ENCODE measurements at regions not wholly inside any gene's neighbourhood (a gene's known extent, or its start where the extent isn't known, plus 50 kb on each side); places are given as distances from the start of the nearest gene placed in this dataset.
"Not testable (repeated sequence)": the region's sequence is repeated elsewhere in the genome, so short reads cannot be mapped to it uniquely, and the experiment has no call there.

DNA sequence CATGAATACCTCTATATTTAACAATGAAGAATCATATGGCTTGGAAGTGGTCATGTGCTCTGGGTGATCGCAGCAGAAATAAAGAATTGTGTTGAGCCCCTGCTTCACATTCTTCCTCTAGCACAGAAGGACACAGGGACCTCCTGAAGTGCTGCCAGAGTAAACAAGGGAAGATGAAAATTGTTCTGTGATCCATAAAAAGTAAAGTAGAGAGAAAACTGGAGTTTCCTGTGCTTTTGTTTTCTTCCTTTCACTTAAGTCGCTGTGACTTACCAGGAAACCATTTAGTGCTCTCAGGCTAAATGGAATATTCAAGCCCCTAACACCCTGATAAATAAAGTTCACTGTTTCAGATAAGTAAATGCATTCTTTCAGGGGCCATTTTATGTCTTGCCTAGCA is 1173.6 kb upstream of the CHAC2 start:
- Mint-ChIP-seq H3K36me3 (ENCODE audit: insufficient read depth) (no peaks in the 10 kb centered on the region), H3K9me3 (ENCODE audit: low read depth) (peaks cover 6% of the 10 kb centered on the region), H3K27ac (no peak overlapping the region), H3K4me3 (ENCODE audit: low read depth) (no peak overlapping the region), H3K4me1 (ENCODE audit: low read depth) (no peaks in the 10 kb centered on the region), H3K27me3 (no peaks in the 10 kb centered on the region)
- no peak for DNase-seq (ENCODE audit: low spot score, unreplicated experiment)
- TF ChIP-seq, protein P1, sequence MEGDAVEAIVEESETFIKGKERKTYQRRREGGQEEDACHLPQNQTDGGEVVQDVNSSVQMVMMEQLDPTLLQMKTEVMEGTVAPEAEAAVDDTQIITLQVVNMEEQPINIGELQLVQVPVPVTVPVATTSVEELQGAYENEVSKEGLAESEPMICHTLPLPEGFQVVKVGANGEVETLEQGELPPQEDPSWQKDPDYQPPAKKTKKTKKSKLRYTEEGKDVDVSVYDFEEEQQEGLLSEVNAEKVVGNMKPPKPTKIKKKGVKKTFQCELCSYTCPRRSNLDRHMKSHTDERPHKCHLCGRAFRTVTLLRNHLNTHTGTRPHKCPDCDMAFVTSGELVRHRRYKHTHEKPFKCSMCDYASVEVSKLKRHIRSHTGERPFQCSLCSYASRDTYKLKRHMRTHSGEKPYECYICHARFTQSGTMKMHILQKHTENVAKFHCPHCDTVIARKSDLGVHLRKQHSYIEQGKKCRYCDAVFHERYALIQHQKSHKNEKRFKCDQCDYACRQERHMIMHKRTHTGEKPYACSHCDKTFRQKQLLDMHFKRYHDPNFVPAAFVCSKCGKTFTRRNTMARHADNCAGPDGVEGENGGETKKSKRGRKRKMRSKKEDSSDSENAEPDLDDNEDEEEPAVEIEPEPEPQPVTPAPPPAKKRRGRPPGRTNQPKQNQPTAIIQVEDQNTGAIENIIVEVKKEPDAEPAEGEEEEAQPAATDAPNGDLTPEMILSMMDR (IDR thresholded peaks at IDR 0.05; ENCODE audit: unreplicated experiment): no peak

DNA sequence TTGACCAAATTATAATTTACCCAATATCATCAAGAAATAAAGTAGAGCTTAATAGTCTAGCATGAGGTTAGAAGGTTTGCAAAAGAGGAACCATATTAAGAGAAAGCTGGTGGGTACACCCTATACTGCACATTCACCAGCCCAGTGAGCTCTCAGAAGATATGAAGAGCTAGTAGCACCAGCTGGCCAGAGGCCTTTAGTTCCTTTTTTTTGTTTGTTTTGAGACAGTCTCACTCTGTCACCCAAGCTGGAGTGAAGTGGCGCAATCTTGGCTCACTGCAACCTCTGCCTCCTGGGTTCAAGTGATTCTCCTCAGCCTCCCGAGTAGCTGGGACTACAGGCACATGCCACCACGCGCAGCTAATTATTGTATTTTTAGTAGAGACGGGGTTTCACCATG is 1183.5 kb upstream of the CHAC2 start:
- H3K9me3 Mint-ChIP-seq (ENCODE audit: low read depth); H3K27ac Mint-ChIP-seq: not testable (repeated sequence)

DNA sequence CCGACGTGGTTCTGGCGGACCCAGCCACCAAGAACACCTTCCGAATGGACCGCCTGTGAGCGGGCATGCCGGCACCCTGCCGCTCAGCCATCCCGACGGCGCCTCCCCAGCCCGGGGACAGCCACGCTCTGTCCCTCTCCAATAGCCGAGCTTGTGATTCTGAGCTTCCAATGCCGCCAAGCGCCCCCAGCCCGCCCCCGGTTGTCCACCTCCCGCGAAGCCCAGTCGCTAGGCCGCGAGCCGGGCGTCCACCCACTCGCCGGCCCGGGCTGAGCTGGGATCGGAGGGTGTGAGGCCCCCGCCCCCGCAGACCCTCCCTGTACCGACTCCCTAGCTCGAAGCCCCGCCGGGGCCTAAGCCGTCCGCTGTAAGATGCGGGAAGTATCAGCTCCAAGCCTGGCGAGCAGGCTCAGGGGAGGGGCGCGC is 1195.1 kb upstream of the CHAC2 start:
- DNase-seq (ENCODE audit: low spot score, unreplicated experiment): no peak

More for the DNA sequence above, 1183.5 kb upstream of the CHAC2 start:
- not testable (repeated sequence) for DNase-seq (ENCODE audit: low spot score, unreplicated experiment); H3K36me3 Mint-ChIP-seq (ENCODE audit: insufficient read depth); H3K4me3 Mint-ChIP-seq (ENCODE audit: low read depth); H3K27me3 Mint-ChIP-seq; H3K4me1 Mint-ChIP-seq (ENCODE audit: low read depth)

DNA sequence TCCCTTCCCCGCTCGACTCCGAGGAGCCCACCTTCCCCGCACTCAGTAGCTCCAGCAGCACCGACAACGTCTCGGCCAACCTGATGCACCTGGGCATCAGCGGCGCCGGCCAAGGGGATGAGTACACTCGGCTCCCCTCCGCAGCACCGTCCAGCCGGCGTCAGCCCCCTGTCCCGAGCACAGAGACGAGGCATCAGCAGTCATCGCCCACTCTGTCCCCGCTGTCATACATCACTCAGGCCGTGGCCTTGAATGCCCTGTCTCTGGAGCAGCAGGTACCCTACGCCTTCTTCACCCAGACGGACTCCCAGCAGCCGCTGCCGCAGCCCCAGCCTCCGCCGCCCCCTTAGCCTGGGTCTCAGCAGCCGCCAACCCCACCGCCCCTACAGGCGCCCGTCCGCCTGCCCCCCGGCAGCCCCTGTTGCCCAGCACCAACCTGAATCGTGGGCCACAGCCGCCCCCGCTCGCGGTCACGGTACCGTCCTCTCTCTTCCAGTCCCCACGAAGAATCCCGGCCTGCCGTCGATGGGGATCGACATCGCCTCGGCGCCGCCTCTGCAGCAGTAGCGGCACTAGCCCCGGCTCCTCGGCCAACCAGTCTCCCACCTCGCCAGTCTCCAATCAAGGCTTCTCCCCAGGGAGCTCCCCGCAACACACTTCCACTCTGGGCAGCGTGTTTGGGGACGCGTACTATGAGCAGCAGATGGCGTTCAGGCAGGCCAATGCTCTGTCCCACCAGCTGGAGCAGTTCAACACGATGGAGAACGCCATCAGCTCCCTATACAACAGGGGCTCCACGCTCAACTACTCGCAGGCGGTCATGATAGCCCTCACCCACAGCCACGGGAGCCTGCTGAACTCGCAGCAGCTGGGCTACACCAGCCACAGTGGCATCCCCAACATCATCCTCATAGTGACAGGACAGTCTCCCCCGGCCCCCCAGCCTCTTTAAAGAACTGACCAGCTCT is 1195.9 kb upstream of the CHAC2 start:
- H3K27me3 Mint-ChIP-seq: no peaks in the 10 kb centered on the region
- H3K4me3 Mint-ChIP-seq (ENCODE audit: low read depth): no peak overlapping the region
- no peaks in the 10 kb centered on the region for H3K4me1 Mint-ChIP-seq (ENCODE audit: low read depth)
- no peak for DNase-seq (ENCODE audit: low spot score, unreplicated experiment)
- peaks cover 21% of the 10 kb centered on the region for H3K9me3 Mint-ChIP-seq (ENCODE audit: low read depth)
- H3K27ac Mint-ChIP-seq: no peak overlapping the region
- TF ChIP-seq, protein P1 (IDR thresholded peaks at IDR 0.05; ENCODE audit: unreplicated experiment): no peak
- H3K36me3 Mint-ChIP-seq (ENCODE audit: insufficient read depth): peaks cover 3% of the 10 kb centered on the region

More for the DNA sequence above, 1195.1 kb upstream of the CHAC2 start:
- Mint-ChIP-seq H3K9me3 (ENCODE audit: low read depth) (peaks cover 21% of the 10 kb centered on the region), H3K27ac (no peak overlapping the region), H3K36me3 (ENCODE audit: insufficient read depth) (peaks cover 3% of the 10 kb centered on the region), H3K27me3 (no peaks in the 10 kb centered on the region), H3K4me3 (ENCODE audit: low read depth) (no peak overlapping the region), H3K4me1 (ENCODE audit: low read depth) (no peaks in the 10 kb centered on the region)
- TF ChIP-seq, protein P1 (IDR thresholded peaks at IDR 0.05; ENCODE audit: unreplicated experiment): no peak

DNA sequence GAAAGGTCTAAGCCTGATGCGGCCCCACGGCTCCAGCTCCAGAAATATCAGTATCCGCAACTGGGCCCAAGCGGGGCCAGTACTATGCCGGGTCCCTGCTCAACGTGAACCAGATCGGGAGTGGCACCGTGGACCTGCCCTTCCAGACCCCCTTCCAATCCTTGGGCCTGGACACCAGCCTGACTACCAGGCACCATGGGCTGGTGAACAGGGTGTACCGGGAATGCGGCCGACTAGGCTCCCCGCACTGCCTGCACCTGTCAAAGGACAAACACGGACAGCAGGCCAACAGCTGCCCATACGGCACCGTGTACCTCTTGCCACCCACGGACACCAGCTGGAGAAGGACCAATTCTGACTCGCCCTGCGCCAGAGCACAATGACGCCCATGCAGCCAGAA is 1196.9 kb upstream of the CHAC2 start:
- H3K4me1 Mint-ChIP-seq (ENCODE audit: low read depth): no peaks in the 10 kb centered on the region
- H3K27me3 Mint-ChIP-seq: no peaks in the 10 kb centered on the region
- DNase-seq (ENCODE audit: low spot score, unreplicated experiment): no peak
- no peak overlapping the region for H3K27ac Mint-ChIP-seq
- peaks cover 21% of the 10 kb centered on the region for H3K9me3 Mint-ChIP-seq (ENCODE audit: low read depth)
- no peak overlapping the region for H3K4me3 Mint-ChIP-seq (ENCODE audit: low read depth)
- TF ChIP-seq, protein P1 (IDR thresholded peaks at IDR 0.05; ENCODE audit: unreplicated experiment): no peak
- H3K36me3 Mint-ChIP-seq (ENCODE audit: insufficient read depth): peaks cover 3% of the 10 kb centered on the region

DNA sequence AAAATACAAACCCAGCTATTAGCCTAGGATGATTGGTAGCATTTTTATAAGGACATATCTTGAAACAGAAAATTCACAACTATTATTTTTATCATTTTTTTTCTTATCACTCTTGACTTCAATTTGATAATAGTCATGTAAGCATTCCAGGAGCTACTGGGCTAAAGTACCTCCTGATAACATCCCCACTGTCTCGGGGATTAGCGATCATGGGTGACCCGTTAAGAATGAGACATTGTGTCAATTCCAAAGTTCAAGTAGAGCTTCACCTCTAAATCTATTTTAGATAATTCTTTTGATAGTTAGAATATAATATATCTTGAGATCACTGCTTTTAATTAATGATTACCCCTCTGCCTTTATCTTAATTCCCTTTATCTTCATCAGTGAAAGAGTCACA is 1204.5 kb upstream of the CHAC2 start:
- Mint-ChIP-seq H3K4me1 (ENCODE audit: low read depth) (no peaks in the 10 kb centered on the region), H3K4me3 (ENCODE audit: low read depth) (no peak overlapping the region), H3K27ac (no peak overlapping the region), H3K9me3 (ENCODE audit: low read depth) (peaks cover 5% of the 10 kb centered on the region), H3K36me3 (ENCODE audit: insufficient read depth) (no peaks in the 10 kb centered on the region), H3K27me3 (no peaks in the 10 kb centered on the region)
- no peak for DNase-seq (ENCODE audit: low spot score, unreplicated experiment)
- TF ChIP-seq, protein P1 (IDR thresholded peaks at IDR 0.05; ENCODE audit: unreplicated experiment): no peak

Data from progenitor cell of endocrine pancreas (in vitro differentiated cells).